HUDEP-2 (cell line): ENCODE measurements at regions not wholly inside any gene's neighbourhood (a gene's known extent, or its start where the extent isn't known, plus 50 kb on each side); places are given as distances from the start of the nearest gene placed in this dataset.
A peak's percentile ranks its signal among the peaks of the same experiment; 100 is the strongest.

Experiments
- DNase-seq, 76 experiments: peaks; one replicate each; lab custom pipeline; 2025; ENCODE audit not compliant: unreplicated experiment in 76 of 76; lab: John Stamatoyannopoulos, UW

- DNase-seq = no peak
Measured at GRCh38 chr11:45597097-45597496, 68.3 kb downstream of the CHST1 start.

- no peak for DNase-seq
Measured at GRCh38 chr11:45596571-45596970, 68.9 kb downstream of the CHST1 start.

- DNase-seq = peak in 2 of 76 experiments; percentile 1 to 15
Measured at GRCh38 chr11:45593992-45594391, 71.4 kb downstream of the CHST1 start.

- DNase-seq = no peak
Measured at GRCh38 chr11:45592636-45593035, 72.8 kb downstream of the CHST1 start.

GRCh38 chr11:45590743-45591142, 74.7 kb downstream of the CHST1 start:
- no peak for DNase-seq

- no peak for DNase-seq
Measured at GRCh38 chr11:45585205-45585604, 80.2 kb downstream of the CHST1 start.

- no peak for DNase-seq
Measured at GRCh38 chr11:45583981-45584566, 81.3 kb downstream of the CHST1 start.

GRCh38 chr11:45580399-45580798, 85.0 kb downstream of the CHST1 start:
- peak in 6 of 76 experiments; percentile 1 to 5 (median 2) for DNase-seq

- DNase-seq = peak in 2 of 76 experiments; percentile 3 to 4
Measured at GRCh38 chr11:45578316-45578715, 87.1 kb downstream of the CHST1 start.

- DNase-seq = no peak
Measured at GRCh38 chr11:45577752-45578151, 87.7 kb downstream of the CHST1 start.

GRCh38 chr11:45576461-45577215, 88.8 kb downstream of the CHST1 start:
- DNase-seq = no peak

GRCh38 chr11:45573728-45574127, 91.7 kb downstream of the CHST1 start:
- no peak for DNase-seq

- DNase-seq = no peak
Measured at GRCh38 chr11:45572354-45573123, 92.9 kb downstream of the CHST1 start.

- DNase-seq = no peak
Measured at GRCh38 chr11:45569776-45570175, 95.6 kb downstream of the CHST1 start.

GRCh38 chr11:45568049-45568448, 97.4 kb downstream of the CHST1 start:
- no peak for DNase-seq

- no peak for DNase-seq
Measured at GRCh38 chr11:45565446-45565988, 99.9 kb downstream of the CHST1 start.

- no peak for DNase-seq
Measured at GRCh38 chr11:45563810-45564209, 101.6 kb downstream of the CHST1 start.

- DNase-seq = no peak
Measured at GRCh38 chr11:45563171-45563570, 102.3 kb downstream of the CHST1 start.

- no peak for DNase-seq
Measured at GRCh38 chr11:45560913-45561281, 104.5 kb downstream of the CHST1 start.

- DNase-seq = no peak
Measured at GRCh38 chr11:45560155-45560912, 105.1 kb downstream of the CHST1 start.
